ENCODE measurements at regions not wholly inside any gene's neighbourhood (a gene's known extent, or its start where the extent isn't known, plus 50 kb on each side); places are given as distances from the start of the nearest gene placed in this dataset.

GRCh38 chr6:126268092-126268491, 71.8 kb upstream of the CENPW start (continued):
- TF ChIP-seq ZBTB33 (IDR thresholded peaks at IDR 0.05) (no peak), SP1 (IDR thresholded peaks at IDR 0.05) (no peak), FOXA2 (IDR thresholded peaks at IDR 0.05) (no peak), GABPA (IDR thresholded peaks at IDR 0.05 in 1 of 2, conservative IDR thresholded peaks at IDR 0.05 in 1 of 2) (no peak)

- Histone ChIP-seq H3K27ac (ENCODE audit: low read depth in 1 of 2, low read length in 2 of 2) (no peak overlapping the region), H3K36me3 (ENCODE audit: control insufficient read depth in 4 of 4, insufficient read depth in 3 of 4, low read depth in 1 of 4, low read length in 3 of 4) (no peaks in the 10 kb centered on the region), H3K27me3 (ENCODE audit: control insufficient read depth in 4 of 4, insufficient read depth in 4 of 4, low read length in 3 of 4) (no peaks in the 10 kb centered on the region), H3K9ac (ENCODE audit: low read depth in 1 of 2, low read length in 2 of 2) (no peak overlapping the region), H3K9me3 (ENCODE audit: control insufficient read depth in 4 of 4, low read length in 3 of 4) (no peaks in the 10 kb centered on the region), H3K4me3 (ENCODE audit: low read depth in 1 of 3, low read length in 3 of 3) (no peak overlapping the region), H3K4me1 (ENCODE audit: control insufficient read depth in 4 of 4, insufficient read depth in 4 of 4, low read length in 3 of 4) (no peaks in the 10 kb centered on the region)
- no peak for TF ChIP-seq ZBTB33 (IDR thresholded peaks at IDR 0.05)
- TF ChIP-seq FOXA1 (IDR thresholded peaks at IDR 0.05) = no peak
- TF ChIP-seq NR2F2 (IDR thresholded peaks at IDR 0.05) = no peak
- TF ChIP-seq FOXA2 (IDR thresholded peaks at IDR 0.05) = no peak
- WGBS = 91% methylated on average over 4 of the region's 4 CpGs
- DNase-seq (ENCODE audit: low spot score) = no peak
Measured at GRCh38 chr6:126280287-126280686, 59.6 kb upstream of the CENPW start.

- no peaks in the 10 kb centered on the region for H3K27me3 ChIP-seq (ENCODE audit: control insufficient read depth in 4 of 4, insufficient read depth in 4 of 4, low read length in 3 of 4)
- H3K4me1 ChIP-seq (ENCODE audit: control insufficient read depth in 4 of 4, insufficient read depth in 4 of 4, low read length in 3 of 4) = no peaks in the 10 kb centered on the region
- no peaks in the 10 kb centered on the region for H3K36me3 ChIP-seq (ENCODE audit: control insufficient read depth in 4 of 4, insufficient read depth in 3 of 4, low read depth in 1 of 4, low read length in 3 of 4)
- no peak for TF ChIP-seq NR2F2 (IDR thresholded peaks at IDR 0.05)
- no peak for TF ChIP-seq GABPA (IDR thresholded peaks at IDR 0.05 in 1 of 2, conservative IDR thresholded peaks at IDR 0.05 in 1 of 2)
- TF ChIP-seq ATF3 (IDR thresholded peaks at IDR 0.05) = no peak
- TF ChIP-seq FOXA1 (IDR thresholded peaks at IDR 0.05) = no peak
- no peak for TF ChIP-seq CTCF (IDR thresholded peaks at IDR 0.05; ENCODE audit: low read depth, low read length, missing input control)
- no peak for TF ChIP-seq SP1 (IDR thresholded peaks at IDR 0.05)
- TF ChIP-seq RXRA (IDR thresholded peaks at IDR 0.05) = no peak
- TF ChIP-seq JUND (IDR thresholded peaks at IDR 0.05) = no peak
- no peak for TF ChIP-seq YY1 (IDR thresholded peaks at IDR 0.05)
- no peak for TF ChIP-seq ZBTB33 (IDR thresholded peaks at IDR 0.05)
- TF ChIP-seq HNF4A (conservative IDR thresholded peaks at IDR 0.05) = no peak
- TF ChIP-seq RAD21 (IDR thresholded peaks at IDR 0.05) = no peak
- TF ChIP-seq FOXA2 (IDR thresholded peaks at IDR 0.05) = no peak
- no peak for TF ChIP-seq MAX (IDR thresholded peaks at IDR 0.05)
- no peak for TF ChIP-seq HNF4G (IDR thresholded peaks at IDR 0.05)
- H3K4me3 ChIP-seq (ENCODE audit: low read depth in 1 of 3, low read length in 3 of 3) = no peak overlapping the region
- H3K27ac ChIP-seq (ENCODE audit: low read depth in 1 of 2, low read length in 2 of 2) = no peak overlapping the region
- H3K9ac ChIP-seq (ENCODE audit: low read depth in 1 of 2, low read length in 2 of 2) = no peak overlapping the region
- no peak for DNase-seq (ENCODE audit: low spot score)
- no peaks in the 10 kb centered on the region for H3K9me3 ChIP-seq (ENCODE audit: control insufficient read depth in 4 of 4, low read length in 3 of 4)
- 84% methylated on average over 4 of the region's 4 CpGs for WGBS
Measured at GRCh38 chr6:126285871-126286365, 54.0 kb upstream of the CENPW start.
